KMS-11 (cell line): ENCODE measurements at regions not wholly inside any gene's neighbourhood (a gene's known extent, or its start where the extent isn't known, plus 50 kb on each side); places are given as distances from the start of the nearest gene placed in this dataset.

Experiments
- H2AFZ ChIP-seq: fragments of 200-600 bp; sonication (generic); 2 replicates; pipeline ENCODE4 v1.6.1; 2016; ENCODE audit warnings: antibody characterized with exemption, mixed run types, low read depth
- H3K27ac ChIP-seq: fragments of 200-600 bp; sonication (generic); 2 replicates; pipeline ENCODE4 v1.6.1; 2016; ENCODE audit warnings: mild to moderate bottlenecking, mixed run types
- H3K27me3 ChIP-seq: fragments of 200-600 bp; sonication (generic); 2 replicates; pipeline ENCODE4 v1.6.1; 2017; ENCODE audit warnings: mild to moderate bottlenecking, low read depth, mixed run types, moderate library complexity; ENCODE audit not compliant: insufficient read depth
- H3K36me3 ChIP-seq: fragments of 200-600 bp; sonication (generic); 2 replicates; pipeline ENCODE4 v1.6.1; 2017; ENCODE audit warnings: mild to moderate bottlenecking, mixed run types; ENCODE audit not compliant: insufficient read depth
- H3K4me1 ChIP-seq: fragments of 200-600 bp; sonication (generic); 2 replicates; pipeline ENCODE4 v1.6.1; 2016; ENCODE audit warnings: mild to moderate bottlenecking, low read depth, mixed run types; ENCODE audit not compliant: poor library complexity, severe bottlenecking
- H3K4me2 ChIP-seq: fragments of 200-600 bp; sonication (generic); 2 replicates; pipeline ENCODE4 v1.7.0; 2016; ENCODE audit warnings: mild to moderate bottlenecking, mixed run types
- H3K4me3 ChIP-seq: fragments of 200-600 bp; sonication (generic); IDR thresholded peaks from 2 replicates; pipeline ENCODE4 v1.6.1; 2017; ENCODE audit warnings: low read depth, low read length, mixed read lengths; ENCODE audit not compliant: insufficient read depth
- H3K79me2 ChIP-seq: fragments of 200-600 bp; sonication (generic); 2 replicates; pipeline ENCODE4 v1.6.1; 2016; ENCODE audit warnings: low read depth, mixed run types; ENCODE audit not compliant: insufficient read depth
- H3K9ac ChIP-seq: fragments of 200-600 bp; sonication (generic); 2 replicates; pipeline ENCODE4 v1.6.1; 2016; ENCODE audit warnings: mild to moderate bottlenecking, mixed run types
- H4K20me1 ChIP-seq: fragments of 200-600 bp; sonication (generic); 2 replicates; pipeline ENCODE4 v1.6.1; 2016; ENCODE audit warnings: mild to moderate bottlenecking, mixed run types; ENCODE audit not compliant: insufficient read depth
- TF ChIP-seq, protein P1 (sequence below): fragments of 200-600 bp; sonication (generic); conservative IDR thresholded peaks from 2 replicates; pipeline ENCODE4 v1.6.1; 2017; ENCODE audit warnings: low read depth, mild to moderate bottlenecking, antibody characterized with exemption, low read length, moderate library complexity, mixed read lengths

DNA sequence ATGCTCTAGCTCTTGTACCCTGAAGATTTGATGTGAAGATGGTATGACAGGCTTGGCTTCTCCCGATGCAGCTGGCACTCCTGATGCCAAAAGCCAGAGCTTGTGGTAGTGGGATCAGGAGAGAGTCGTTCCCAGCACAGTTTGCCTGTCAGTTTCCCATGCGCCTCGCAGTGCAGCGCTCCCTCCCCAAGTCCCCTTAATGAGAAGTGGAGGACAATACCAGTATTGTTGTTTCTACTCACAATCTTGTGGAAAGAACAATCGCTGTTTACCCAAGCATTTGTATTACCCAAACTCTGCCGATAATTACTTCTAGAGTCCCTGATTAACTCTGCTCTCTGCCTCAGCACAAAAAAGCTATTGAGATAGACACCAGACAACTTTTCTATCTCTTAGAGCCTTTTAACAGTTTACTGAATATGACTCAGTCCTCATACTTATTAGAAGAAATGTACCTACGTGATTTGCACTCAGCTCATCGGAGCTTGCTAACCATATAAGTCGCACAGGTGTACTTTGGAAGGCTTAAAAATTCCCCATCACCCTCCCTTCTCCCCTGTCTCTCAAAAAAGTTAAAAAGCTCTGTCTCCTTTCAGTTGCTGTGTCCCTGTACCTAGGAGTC is 283.2 kb upstream of the TMEM161B start:
- Histone ChIP-seq H3K9ac (no peak overlapping the region), H4K20me1 (no peaks in the 10 kb centered on the region)

DNA sequence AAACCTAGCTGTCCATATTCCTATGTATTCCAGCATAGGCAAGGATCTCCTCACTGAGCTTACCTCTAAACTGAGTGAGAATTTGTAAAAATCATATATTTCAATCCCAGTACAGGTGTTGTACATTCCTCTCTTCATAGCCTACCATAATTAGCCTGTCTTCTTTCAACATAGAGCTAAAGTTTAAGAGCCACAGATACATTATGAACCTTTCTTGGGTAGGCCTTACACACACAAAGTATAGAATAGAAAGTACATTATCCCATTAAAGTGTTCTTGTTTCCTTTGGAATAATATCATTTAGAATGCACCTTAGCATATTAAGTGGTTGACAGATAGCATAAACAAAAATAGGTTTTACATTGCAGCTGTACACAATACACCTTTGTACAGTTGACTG is 282.1 kb upstream of the TMEM161B start:
- no peaks in the 10 kb centered on the region for H4K20me1 ChIP-seq
- H3K36me3 ChIP-seq = no peaks in the 10 kb centered on the region
- H2AFZ ChIP-seq = no peak overlapping the region

More for the DNA sequence above, 283.2 kb upstream of the TMEM161B start:
- Histone ChIP-seq H2AFZ (no peak overlapping the region), H3K79me2 (no peaks in the 10 kb centered on the region), H3K27ac (no peak overlapping the region), H3K4me2 (no peak overlapping the region), H3K4me3 (no peak overlapping the region), H3K36me3 (no peaks in the 10 kb centered on the region), H3K4me1 (peaks cover 17% of the 10 kb centered on the region), H3K27me3 (no peaks in the 10 kb centered on the region)
- TF ChIP-seq, protein P1, sequence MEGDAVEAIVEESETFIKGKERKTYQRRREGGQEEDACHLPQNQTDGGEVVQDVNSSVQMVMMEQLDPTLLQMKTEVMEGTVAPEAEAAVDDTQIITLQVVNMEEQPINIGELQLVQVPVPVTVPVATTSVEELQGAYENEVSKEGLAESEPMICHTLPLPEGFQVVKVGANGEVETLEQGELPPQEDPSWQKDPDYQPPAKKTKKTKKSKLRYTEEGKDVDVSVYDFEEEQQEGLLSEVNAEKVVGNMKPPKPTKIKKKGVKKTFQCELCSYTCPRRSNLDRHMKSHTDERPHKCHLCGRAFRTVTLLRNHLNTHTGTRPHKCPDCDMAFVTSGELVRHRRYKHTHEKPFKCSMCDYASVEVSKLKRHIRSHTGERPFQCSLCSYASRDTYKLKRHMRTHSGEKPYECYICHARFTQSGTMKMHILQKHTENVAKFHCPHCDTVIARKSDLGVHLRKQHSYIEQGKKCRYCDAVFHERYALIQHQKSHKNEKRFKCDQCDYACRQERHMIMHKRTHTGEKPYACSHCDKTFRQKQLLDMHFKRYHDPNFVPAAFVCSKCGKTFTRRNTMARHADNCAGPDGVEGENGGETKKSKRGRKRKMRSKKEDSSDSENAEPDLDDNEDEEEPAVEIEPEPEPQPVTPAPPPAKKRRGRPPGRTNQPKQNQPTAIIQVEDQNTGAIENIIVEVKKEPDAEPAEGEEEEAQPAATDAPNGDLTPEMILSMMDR = no peak

DNA sequence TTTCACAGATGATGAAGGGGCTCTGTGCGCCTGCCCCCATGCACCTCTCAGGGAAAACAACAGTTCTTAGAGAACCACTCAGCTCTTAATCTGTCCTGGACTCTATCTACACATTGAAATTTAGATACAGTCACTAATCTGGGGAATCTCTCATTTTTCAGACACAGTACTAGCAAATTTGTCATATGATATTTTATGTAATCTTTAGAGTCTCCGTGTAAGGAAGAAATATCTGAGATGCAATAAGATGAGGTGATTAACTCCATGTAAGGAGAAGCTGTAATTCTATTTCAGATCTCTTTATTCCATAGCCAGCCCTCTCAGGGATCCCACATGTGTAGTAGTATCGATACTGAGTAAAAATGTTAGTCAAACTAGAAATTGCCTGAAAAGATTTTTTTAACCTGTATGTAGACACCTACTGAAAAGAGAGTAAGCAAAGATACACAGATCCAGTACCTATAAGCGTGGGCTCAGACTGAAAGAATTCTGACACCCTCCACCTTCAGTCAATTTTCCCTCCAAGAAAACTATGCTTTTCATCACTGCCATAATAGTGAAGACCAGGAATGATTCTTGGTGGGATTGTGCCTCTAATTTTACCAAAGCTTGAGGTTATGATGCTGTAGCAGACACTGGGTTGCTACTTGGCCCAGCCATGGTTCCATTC is 279.6 kb upstream of the TMEM161B start:
- H3K27ac ChIP-seq = no peak overlapping the region
- H3K4me1 ChIP-seq = peaks cover 2% of the 10 kb centered on the region
- no peaks in the 10 kb centered on the region for H3K36me3 ChIP-seq
- TF ChIP-seq, protein P1 = no peak
- H3K4me2 ChIP-seq = no peak overlapping the region
- no peak overlapping the region for H3K4me3 ChIP-seq
- no peak overlapping the region for H2AFZ ChIP-seq
- no peaks in the 10 kb centered on the region for H3K27me3 ChIP-seq
- H3K9ac ChIP-seq = no peak overlapping the region
- H3K79me2 ChIP-seq = no peaks in the 10 kb centered on the region
- H4K20me1 ChIP-seq = no peaks in the 10 kb centered on the region

More for the DNA sequence above, 282.1 kb upstream of the TMEM161B start:
- no peak overlapping the region for H3K4me2 ChIP-seq
- TF ChIP-seq, protein P1 = no peak
- H3K9ac ChIP-seq = no peak overlapping the region
- peaks cover 8% of the 10 kb centered on the region for H3K4me1 ChIP-seq
- H3K4me3 ChIP-seq = no peak overlapping the region
- H3K27me3 ChIP-seq = no peaks in the 10 kb centered on the region
- no peaks in the 10 kb centered on the region for H3K79me2 ChIP-seq
- H3K27ac ChIP-seq = no peak overlapping the region

DNA sequence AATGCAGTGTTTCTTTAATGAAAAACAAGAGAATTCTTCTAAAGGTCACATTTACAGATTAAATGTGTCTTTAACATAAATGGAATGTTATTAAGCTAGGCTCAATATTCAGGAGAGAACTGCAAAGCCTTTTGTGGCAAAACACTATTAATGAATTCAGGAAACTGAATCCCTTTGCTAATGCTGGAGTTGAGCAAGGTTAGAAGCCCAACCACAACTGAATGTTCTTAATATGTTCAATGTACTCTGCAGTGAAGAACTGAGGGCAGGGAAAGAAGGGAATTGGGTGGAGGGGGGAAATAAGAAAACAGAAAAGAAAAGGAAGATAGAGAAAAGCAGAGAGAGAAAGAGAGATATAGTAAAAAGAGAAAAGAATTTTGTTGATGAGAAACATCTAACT is 276.7 kb upstream of the TMEM161B start:
- H4K20me1 ChIP-seq = no peaks in the 10 kb centered on the region
- no peak overlapping the region for H3K4me2 ChIP-seq
- no peaks in the 10 kb centered on the region for H3K27me3 ChIP-seq
- H3K4me1 ChIP-seq = peaks cover 12% of the 10 kb centered on the region
- no peak overlapping the region for H3K4me3 ChIP-seq
- no peaks in the 10 kb centered on the region for H3K79me2 ChIP-seq
- no peak overlapping the region for H2AFZ ChIP-seq
- no peak overlapping the region for H3K9ac ChIP-seq
- no peaks in the 10 kb centered on the region for H3K36me3 ChIP-seq
- TF ChIP-seq, protein P1 = no peak
- no peak overlapping the region for H3K27ac ChIP-seq
